H1 (cell line): ENCODE measurements at regions not wholly inside any gene's neighbourhood (a gene's known extent, or its start where the extent isn't known, plus 50 kb on each side); places are given as distances from the start of the nearest gene placed in this dataset.
A peak's percentile ranks its signal among the peaks of the same experiment; 100 is the strongest.

Experiments used
- CTCF ChIA-PET: fragments of 300-600 bp; sonication (Branson Sonifier 250); formaldehyde crosslinking; loops from one replicate; lab custom pipeline; 2021; ENCODE audit not compliant: partially characterized antibody; lab: Charles Lee
- POLR2A ChIA-PET: fragments of 300-600 bp; sonication (Branson Sonifier 250); formaldehyde crosslinking; loops from one replicate; lab custom pipeline; 2021; ENCODE audit warnings: inconsistent platforms; ENCODE audit not compliant: partially characterized antibody; lab: Charles Lee
- DNase-seq, 2 experiments: peaks; one replicate each; pipeline versions ENCODE4 v3.0.0 to v3.0.0-alpha.2; 2010 to 2022; ENCODE audit warnings: low spot score in 2 of 2, low read depth in 1 of 2, mixed read lengths in 1 of 2
- FAIRE-seq: peaks from 2 replicates; lab custom pipeline; 2011; peaks lifted over from hg19 to GRCh38; lab: Jason Lieb, UNC
- H2AFZ ChIP-seq: 2 replicates; pipeline ENCODE4 v1.8.1; 2012; ENCODE audit warnings: low read length, inconsistent platforms
- H2AK5ac ChIP-seq: 2 replicates; pipeline ENCODE4 v1.6.1; 2013; ENCODE audit warnings: low read depth, low read length
- H2BK120ac ChIP-seq: replicated peaks from 2 replicates; pipeline ENCODE3; 2013; ENCODE audit warnings: low read depth, low read length, inconsistent platforms
- H2BK12ac ChIP-seq: 2 replicates; pipeline ENCODE4 v1.6.1; 2013; ENCODE audit warnings: low read depth, low read length
- H2BK15ac ChIP-seq: 2 replicates; pipeline ENCODE4 v1.6.1; 2013; ENCODE audit warnings: low read length
- H2BK20ac ChIP-seq: 2 replicates; pipeline ENCODE4 v1.6.1; 2013; ENCODE audit warnings: low read length
- H2BK5ac ChIP-seq: 2 replicates; pipeline ENCODE4 v1.6.1; 2013; ENCODE audit warnings: low read depth, low read length
- H3K14ac ChIP-seq: 2 replicates; pipeline ENCODE4 v1.6.1; 2013; ENCODE audit warnings: inconsistent platforms; ENCODE audit not compliant: insufficient read length
- H3K18ac ChIP-seq: 2 replicates; pipeline ENCODE4 v1.6.1; 2013; ENCODE audit warnings: low read length; ENCODE audit errors: extremely low read depth
- H3K23ac ChIP-seq: 2 replicates; pipeline ENCODE4 v1.6.1; 2013; ENCODE audit warnings: inconsistent platforms; ENCODE audit not compliant: insufficient read length
- H3K23me2 ChIP-seq: 2 replicates; pipeline ENCODE4 v1.6.1; 2013; ENCODE audit warnings: low read depth, low read length
- H3K27ac ChIP-seq: 2 replicates; pipeline ENCODE4 v1.6.1; 2011; ENCODE audit warnings: low read depth, low read length, inconsistent platforms
- H3K27me3 ChIP-seq, 4 experiments: replicated peaks in 1 of 4; 1 replicate in 1 of 4; 2 replicates in 3 of 4; pipeline versions ENCODE4 v1.6.1 to v1.8.1; 2011 to 2013; ENCODE audit warnings: low read length in 3 of 4, mild to moderate bottlenecking in 3 of 4, inconsistent platforms in 2 of 4, mixed read lengths in 2 of 4, moderate library complexity in 1 of 4; ENCODE audit not compliant: control insufficient read depth in 3 of 4, insufficient read depth in 3 of 4; ENCODE audit errors: extremely low read depth in 1 of 4
- H3K36me3 ChIP-seq, 4 experiments: 2 replicates each; pipeline versions ENCODE4 v1.6.1 to v1.8.1; 2011 to 2013; ENCODE audit warnings: mild to moderate bottlenecking in 4 of 4, low read length in 3 of 4, moderate library complexity in 2 of 4, control low read depth in 1 of 4, inconsistent platforms in 1 of 4; ENCODE audit not compliant: insufficient read depth in 4 of 4, control insufficient read depth in 2 of 4
- H3K4ac ChIP-seq: replicated peaks from 2 replicates; pipeline ENCODE3; 2013; ENCODE audit warnings: low read length, low read depth, mixed read lengths, inconsistent platforms; ENCODE audit not compliant: insufficient read length
- H3K4me1 ChIP-seq, 4 experiments: replicated peaks in 1 of 4; 1 replicate in 1 of 4; 2 replicates in 3 of 4; pipeline versions ENCODE4 v1.6.1 to v1.8.1; 2011 to 2013; ENCODE audit warnings: low read length in 3 of 4, inconsistent platforms in 2 of 4, mixed read lengths in 1 of 4; ENCODE audit not compliant: insufficient read depth in 4 of 4, control insufficient read depth in 3 of 4
- H3K4me2 ChIP-seq, 2 experiments: 2 replicates each; pipeline versions ENCODE4 v1.6.1 to v1.8.1; 2011 to 2013; ENCODE audit warnings: low read depth in 2 of 2, low read length in 2 of 2, control low read depth in 1 of 2, inconsistent platforms in 1 of 2, mild to moderate bottlenecking in 1 of 2; ENCODE audit not compliant: insufficient read depth in 1 of 2
- H3K4me3 ChIP-seq, 4 experiments: fragments of 200-600, 300-600 bp in 1 of 4; sonication (generic), shearing (Covaris generic), sonication (Bioruptor Twin) in 1 of 4; 2 replicates each; pipeline versions ENCODE4 v1.5.1 to v1.8.1; 2011 to 2016; ENCODE audit warnings: low read length in 4 of 4, low read depth in 3 of 4, control low read depth in 2 of 4, inconsistent platforms in 2 of 4, mild to moderate bottlenecking in 2 of 4, mixed read lengths in 1 of 4, moderate library complexity in 1 of 4; ENCODE audit not compliant: insufficient read depth in 2 of 4; ENCODE audit errors: extremely low read depth in 1 of 4
- H3K56ac ChIP-seq: replicated peaks from 2 replicates; pipeline ENCODE3; 2013; ENCODE audit warnings: low read depth, mild to moderate bottlenecking, mixed read lengths, low read length, inconsistent platforms; ENCODE audit not compliant: insufficient read length
- H3K79me1 ChIP-seq: 2 replicates; pipeline ENCODE4 v1.6.1; 2013; ENCODE audit warnings: low read depth, low read length, control low read depth
- H3K79me2 ChIP-seq, 2 experiments: 2 replicates each; pipeline versions ENCODE4 v1.6.1 to v1.8.1; 2012 to 2013; ENCODE audit warnings: low read length in 2 of 2, mild to moderate bottlenecking in 2 of 2, inconsistent platforms in 1 of 2; ENCODE audit not compliant: insufficient read depth in 2 of 2, control insufficient read depth in 1 of 2
- H3K9ac ChIP-seq, 4 experiments: replicated peaks in 1 of 4; 1 replicate in 1 of 4; 2 replicates in 3 of 4; pipeline versions ENCODE4 v1.6.1 to v1.8.1; 2011 to 2013; ENCODE audit warnings: low read depth in 3 of 4, low read length in 3 of 4, control low read depth in 2 of 4, mild to moderate bottlenecking in 2 of 4, moderate library complexity in 2 of 4, inconsistent platforms in 1 of 4; ENCODE audit errors: extremely low read depth in 1 of 4
- H3K9me3 ChIP-seq, 2 experiments: 2 replicates each; pipeline versions ENCODE4 v1.6.1 to v1.8.1; 2012 to 2013; ENCODE audit warnings: mild to moderate bottlenecking in 2 of 2, moderate library complexity in 2 of 2, control low read depth in 1 of 2, inconsistent platforms in 1 of 2, low read depth in 1 of 2, low read length in 1 of 2, mixed read lengths in 1 of 2; ENCODE audit not compliant: insufficient read depth in 2 of 2
- H4K20me1 ChIP-seq, 2 experiments: replicated peaks in 1 of 2; 2 replicates each; pipeline versions ENCODE3 to v1.8.1; 2011 to 2013; ENCODE audit warnings: inconsistent platforms in 2 of 2, low read length in 2 of 2, mild to moderate bottlenecking in 1 of 2; ENCODE audit not compliant: insufficient read depth in 2 of 2, control insufficient read depth in 1 of 2
- H4K5ac ChIP-seq: 2 replicates; pipeline ENCODE4 v1.6.1; 2013; ENCODE audit warnings: low read length, low read depth, mixed read lengths, inconsistent platforms; ENCODE audit not compliant: insufficient read length
- H4K8ac ChIP-seq: 2 replicates; pipeline ENCODE4 v1.8.0; 2013; ENCODE audit warnings: mild to moderate bottlenecking, moderate library complexity, low read length, inconsistent platforms; ENCODE audit not compliant: insufficient read depth; ENCODE audit errors: extremely low read depth
- H4K91ac ChIP-seq: replicated peaks from 2 replicates; pipeline ENCODE3; 2013; ENCODE audit warnings: low read length, mixed read lengths, inconsistent platforms; ENCODE audit not compliant: insufficient read length
- BCL11A ChIP-seq, 2 experiments: IDR thresholded peaks; one replicate each; pipeline ENCODE4 v1.6.1; 2011; ENCODE audit warnings: low read depth in 2 of 2, low read length in 2 of 2, mild to moderate bottlenecking in 2 of 2
- CBX8 ChIP-seq: fragments of 300-800, 300-1000 bp; sonication (generic); IDR thresholded peaks from 2 replicates; pipeline ENCODE4 v1.7.1; 2016; ENCODE audit warnings: low read depth, low read length, borderline replicate concordance
- CEBPB ChIP-seq: IDR thresholded peaks from 2 replicates; pipeline ENCODE4 v1.6.1; 2012; ENCODE audit warnings: low read depth, low read length
- CTBP2 ChIP-seq: IDR thresholded peaks from 2 replicates; pipeline ENCODE4 v1.7.0; 2011; ENCODE audit warnings: borderline replicate concordance, mild to moderate bottlenecking, moderate library complexity, mixed read lengths, low read length; ENCODE audit not compliant: insufficient read depth, insufficient read length
- KDM1A ChIP-seq: fragments of 200-600, 300-600 bp; sonication (generic); IDR thresholded peaks from 2 replicates; pipeline ENCODE4 v1.7.1; 2016; ENCODE audit warnings: mild to moderate bottlenecking, low read length, borderline replicate concordance
- NRF1 ChIP-seq: IDR thresholded peaks from 2 replicates; pipeline ENCODE4 v1.6.1; 2011; ENCODE audit warnings: mild to moderate bottlenecking, low read depth, low read length, improper control_type of control experiment
- SP4 ChIP-seq: IDR thresholded peaks from 2 replicates; pipeline ENCODE4 v1.6.1; 2012; ENCODE audit warnings: low read length, inconsistent platforms
- TBP ChIP-seq: IDR thresholded peaks from 2 replicates; pipeline ENCODE4 v1.6.1; 2011; ENCODE audit warnings: low read depth, low read length, improper control_type of control experiment
- TCF12 ChIP-seq: IDR thresholded peaks from 2 replicates; pipeline ENCODE4 v1.6.1; 2011; ENCODE audit warnings: low read depth, mild to moderate bottlenecking, low read length
- WGBS, 2 experiments: shearing (Covaris generic) in 1 of 2; methylation state at CpG; one replicate each; pipeline versions ENCODE4 v1.1.6 to v1.1.7; 2013 to 2015; ENCODE audit warnings: low lambda C conversion rate in 2 of 2, mixed read lengths in 2 of 2, inconsistent platforms in 1 of 2, low coverage in 1 of 2, missing lambda C conversion rate in 1 of 2; ENCODE audit not compliant: insufficient replicate concordance in 2 of 2, insufficient coverage in 1 of 2, insufficient read length in 1 of 2; ENCODE audit errors: extremely low coverage in 1 of 2, missing lambda C conversion rate in 1 of 2; 5-methylcytosine and 5-hydroxymethylcytosine counted together

DNA sequence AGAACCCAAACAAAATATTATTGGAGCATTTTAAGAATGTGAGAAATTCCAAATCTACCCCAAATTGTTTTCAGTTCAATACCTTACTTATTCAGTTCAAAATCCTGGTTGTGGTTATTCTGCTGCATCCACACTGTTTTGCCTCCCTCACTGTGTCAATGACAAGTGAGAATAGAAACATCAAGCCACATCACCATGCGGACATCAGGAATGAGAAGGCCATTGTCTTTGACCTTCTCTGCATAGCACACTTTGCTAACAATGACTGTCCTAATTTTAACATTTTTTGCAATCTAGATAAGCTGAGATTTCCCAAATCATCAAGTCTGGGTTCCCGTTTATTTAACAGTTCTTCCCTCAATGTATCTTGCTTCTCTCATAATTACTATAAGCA, 93.7 kb downstream of the ELAPOR2 start:
- Histone ChIP-seq H2AFZ (no peak overlapping the region), H3K14ac (no peak overlapping the region), H4K8ac (no peak overlapping the region), H4K5ac (no peak overlapping the region), H3K27me3 (no peaks in the 10 kb centered on the region), H3K79me2 (peaks cover 0 to 64% of the 10 kb centered on the region in 2 experiments; a peak in 3 of 4 replicates), H3K9ac (no peak overlapping the region), H4K20me1 (peaks cover 4% of the 10 kb centered on the region in 2 experiments), H3K18ac (no peak overlapping the region), H3K4me3 (no peak overlapping the region), H2BK20ac (no peak overlapping the region), H3K23ac (no peak overlapping the region), H2BK12ac (no peak overlapping the region), H2BK15ac (no peak overlapping the region), H3K4me2 (peak overlapping the region in 1 of 2 experiments; percentile 50; a peak in 1 of 4 replicates), H3K56ac (no peak overlapping the region), H4K91ac (no peak overlapping the region), H2AK5ac (no peak overlapping the region), H3K9me3 (no peaks in the 10 kb centered on the region), H3K4me1 (peaks cover 2 to 13% (median 9%) of the 10 kb centered on the region in 4 experiments), H2BK5ac (no peak overlapping the region), H2BK120ac (no peak overlapping the region), H3K4ac (no peak overlapping the region), H3K36me3 (no peaks in the 10 kb centered on the region), H3K79me1 (peaks cover 3% of the 10 kb centered on the region; the same call in 1 of the 2 replicates), H3K23me2 (no peaks in the 10 kb centered on the region; the same call in 1 of the 2 replicates), H3K27ac (no peak overlapping the region)
- TF ChIP-seq KDM1A = no peak
- TF ChIP-seq CTBP2 = no peak
- no peak for TF ChIP-seq BCL11A (IDR thresholded peaks at IDR 0.05; ENCODE audit: low read depth in 2 of 2, low read length in 2 of 2)
- no peak for TF ChIP-seq TBP
- no peak for TF ChIP-seq SP4
- TF ChIP-seq NRF1 = no peak
- no peak for TF ChIP-seq CEBPB
- no peak for TF ChIP-seq CBX8
- no peak for TF ChIP-seq TCF12
- ChIA-PET CTCF (interaction anchor here (1.5 to 1.6 kb wide), 3 partner anchors 15 to 182 kb away, joined by 4 to 7 read pairs (median 5); no protein-coding TSS in a partner anchor), POLR2A (no interaction called here)
- WGBS, 2 experiments = 82% methylated on average over 2 of the region's 2 CpGs; no CpG with 5 or more reads in 1 of the 2 experiments
- DNase-seq (no peak), FAIRE-seq (no peak)
